HCT116 (cell line): ENCODE measurements at regions not wholly inside any gene's neighbourhood (a gene's known extent, or its start where the extent isn't known, plus 50 kb on each side); places are given as distances from the start of the nearest gene placed in this dataset.

Source experiments
- ATAC-seq: fragments of 200-7000 bp; cut with Tn5 transposase; 2 replicates; pipeline ENCODE4 v1.9.1; 2020; ENCODE audit warnings: mild to moderate bottlenecking, moderate library complexity
- BruUV-seq: library from RNA; stranded (reverse); fragments of 400-500 nt; replicated peaks from 2 replicates; lab custom pipeline; 2021; lab: Mats Ljungman, UMichigan
- CTCF ChIA-PET: fragments of 300-600 bp; sonication (Branson Sonifier 250); formaldehyde crosslinking; loops from one replicate; lab custom pipeline; 2021; ENCODE audit warnings: antibody characterized with exemption; lab: Charles Lee
- POLR2A ChIA-PET: fragments of 300-600, 350-600 bp; sonication (Branson Sonifier 250); formaldehyde crosslinking; loops from one replicate; lab custom pipeline; 2021; ENCODE audit warnings: antibody characterized with exemption; lab: Charles Lee
- RAD21 ChIA-PET, 2 experiments: fragments of 300-600 bp; sonication (Branson Sonifier 250); formaldehyde crosslinking; loops; one replicate each; lab custom pipeline; 2023; ENCODE audit warnings: low total read pairs in 2 of 2; ENCODE audit not compliant: uncharacterized antibody in 2 of 2, unreplicated experiment in 2 of 2, low non-redundant PET in 1 of 2; lab: Charles Lee
- DNase-seq: peaks from one replicate; pipeline ENCODE4 v3.0.0-alpha.2; 2010; ENCODE audit warnings: low read depth, low spot score
- H2AFZ ChIP-seq: fragments of 200-600 bp; shearing (Covaris generic), sonication (generic); 2 replicates; pipeline ENCODE4 v1.6.1; 2017; ENCODE audit warnings: low read depth, mixed run types, mixed read lengths, antibody characterized with exemption, low read length; ENCODE audit not compliant: poor library complexity, severe bottlenecking
- H3K27ac ChIP-seq: 2 replicates; pipeline ENCODE4 v1.5.1; 2012; ENCODE audit warnings: low read depth, low read length
- H3K27me3 ChIP-seq: fragments of 200-600 bp; sonication (generic); 2 replicates; pipeline ENCODE4 v1.6.1; 2016; ENCODE audit warnings: mixed run types, low read length, mixed read lengths; ENCODE audit not compliant: insufficient read depth
- H3K36me3 ChIP-seq, 2 experiments: fragments of 200-500 bp in 1 of 2; fragments of 200-600 bp in 1 of 2; sonication (Bioruptor generic) in 1 of 2; sonication (generic) in 1 of 2; 2 replicates each; pipeline versions ENCODE4 v1.5.1 to v1.6.1; 2014 to 2016; ENCODE audit warnings: low read length in 2 of 2, inconsistent platforms in 1 of 2, mixed read lengths in 1 of 2, mixed run types in 1 of 2; ENCODE audit not compliant: insufficient read depth in 2 of 2, control insufficient read depth in 1 of 2
- H3K4me1 ChIP-seq, 2 experiments: fragments of 200-600 bp in 1 of 2; sonication (generic) in 1 of 2; 2 replicates each; pipeline versions ENCODE4 v1.5.1 to v1.6.1; 2012 to 2017; ENCODE audit warnings: low read length in 2 of 2, inconsistent platforms in 1 of 2, mild to moderate bottlenecking in 1 of 2, mixed read lengths in 1 of 2, mixed run types in 1 of 2, moderate library complexity in 1 of 2; ENCODE audit not compliant: insufficient read depth in 2 of 2, control insufficient read depth in 1 of 2
- H3K4me2 ChIP-seq: fragments of 200-600 bp; sonication (generic); 2 replicates; pipeline ENCODE4 v1.6.1; 2017; ENCODE audit warnings: mixed run types, low read length, mixed read lengths
- H3K4me3 ChIP-seq, 2 experiments: fragments of 200-600 bp in 1 of 2; sonication (generic) in 1 of 2; replicated peaks in 1 of 2; 2 replicates each; pipeline ENCODE4 v1.5.1; 2011 to 2016; ENCODE audit warnings: low read length in 2 of 2, control low read depth in 1 of 2, low read depth in 1 of 2, mild to moderate bottlenecking in 1 of 2, mixed read lengths in 1 of 2, mixed run types in 1 of 2
- H3K79me2 ChIP-seq: fragments of 200-600 bp; sonication (generic); 2 replicates; pipeline ENCODE4 v1.6.1; 2017; ENCODE audit warnings: mild to moderate bottlenecking, mixed run types, low read length, moderate library complexity, mixed read lengths; ENCODE audit not compliant: insufficient read depth
- H3K9ac ChIP-seq: fragments of 200-600 bp; sonication (generic); 2 replicates; pipeline ENCODE4 v1.6.1; 2016; ENCODE audit warnings: low read length, mixed read lengths
- H3K9me2 ChIP-seq: fragments of 200-600 bp; sonication (generic), shearing (Covaris generic); 2 replicates; pipeline ENCODE4 v1.6.1; 2017; ENCODE audit warnings: mixed run types, mild to moderate bottlenecking, moderate library complexity; ENCODE audit not compliant: insufficient read depth
- H3K9me3 ChIP-seq, 2 experiments: fragments of 200-500 bp in 1 of 2; fragments of 200-600 bp in 1 of 2; sonication (Bioruptor generic) in 1 of 2; sonication (generic) in 1 of 2; 2 replicates each; pipeline ENCODE4 v1.6.1; 2014 to 2017; ENCODE audit warnings: low read length in 2 of 2, mixed read lengths in 2 of 2, inconsistent platforms in 1 of 2, low read depth in 1 of 2, mild to moderate bottlenecking in 1 of 2, mixed run types in 1 of 2, moderate library complexity in 1 of 2; ENCODE audit not compliant: control insufficient read depth in 1 of 2, insufficient read depth in 1 of 2
- H4K20me1 ChIP-seq: fragments of 200-600 bp; sonication (generic), shearing (Covaris generic); 2 replicates; pipeline ENCODE4 v1.6.1; 2017; ENCODE audit warnings: mixed run types, mild to moderate bottlenecking, moderate library complexity; ENCODE audit not compliant: insufficient read depth
- CBX3 ChIP-seq: IDR thresholded peaks from 2 replicates; pipeline ENCODE4 v1.6.1; 2012; ENCODE audit warnings: low read depth
- CEBPB ChIP-seq: IDR thresholded peaks from 2 replicates; pipeline ENCODE4 v1.6.1; 2012; ENCODE audit warnings: low read depth
- EZH2phosphoT487 ChIP-seq: fragments of 200-600 bp; IDR thresholded peaks from 2 replicates; pipeline ENCODE4 v1.6.1; 2018; ENCODE audit warnings: antibody characterized with exemption, borderline replicate concordance
- JUND ChIP-seq: IDR thresholded peaks from 2 replicates; pipeline ENCODE4 v1.6.1; 2012
- POLR2A ChIP-seq: IDR thresholded peaks from 2 replicates; pipeline ENCODE4 v1.7.0; 2011; ENCODE audit warnings: borderline replicate concordance; ENCODE audit not compliant: insufficient read depth, insufficient read length; ENCODE audit errors: extremely low read depth
- POLR2AphosphoS5 ChIP-seq: IDR thresholded peaks from 2 replicates; pipeline ENCODE4 v1.6.1; 2011; ENCODE audit warnings: mild to moderate bottlenecking, low read depth, low read length, moderate library complexity
- RAD21 ChIP-seq: IDR thresholded peaks from 2 replicates; pipeline ENCODE4 v1.6.1; 2012; ENCODE audit warnings: low read depth, mild to moderate bottlenecking
- SIN3A ChIP-seq: IDR thresholded peaks from 2 replicates; pipeline ENCODE4 v1.6.1; 2012; ENCODE audit warnings: low read depth
- TCF7L2 ChIP-seq: IDR thresholded peaks from 2 replicates; pipeline ENCODE4 v1.7.0; 2011; ENCODE audit warnings: borderline replicate concordance, inconsistent platforms; ENCODE audit not compliant: insufficient read depth, insufficient read length; ENCODE audit errors: extremely low read depth
- YY1 ChIP-seq: IDR thresholded peaks from 2 replicates; pipeline ENCODE4 v1.6.1; 2011; ENCODE audit warnings: low read length, low read depth, moderate library complexity, mild to moderate bottlenecking; ENCODE audit not compliant: insufficient replicate concordance; ENCODE audit errors: extremely low read depth
- ZFX ChIP-seq: fragments of 450-650 bp; IDR thresholded peaks from 2 replicates; pipeline ENCODE4 v1.6.1; 2017
- ZNF274 ChIP-seq: fragments of 200-500 bp; sonication (Bioruptor generic); IDR thresholded peaks from 2 replicates; pipeline ENCODE4 v1.6.1; 2014; ENCODE audit warnings: mild to moderate bottlenecking, low read depth, low read length, inconsistent platforms
- intact Hi-C: fragments of 100-400 bp; cut with micrococcal nuclease; formaldehyde crosslinking; loops from 2 replicates; pipeline ENCODE4 v1.10.0; 2022
- TF ChIP-seq, protein P1 (sequence below): IDR thresholded peaks from 2 replicates; pipeline ENCODE4 v1.6.1; 2012
- TF ChIP-seq, protein P2 (sequence below), 3 experiments: fragments of 200-600 bp in 1 of 3; sonication (generic) in 1 of 3; IDR thresholded peaks in 2 of 3; conservative IDR thresholded peaks in 1 of 3; 2 replicates each; pipeline ENCODE4 v1.5.1; 2012 to 2017; ENCODE audit warnings: low read depth in 2 of 3, low read length in 2 of 3, antibody characterized with exemption in 1 of 3, borderline replicate concordance in 1 of 3, control low read depth in 1 of 3, mild to moderate bottlenecking in 1 of 3, mixed read lengths in 1 of 3, mixed run types in 1 of 3, moderate library complexity in 1 of 3; ENCODE audit not compliant: insufficient read depth in 1 of 3

DNA sequence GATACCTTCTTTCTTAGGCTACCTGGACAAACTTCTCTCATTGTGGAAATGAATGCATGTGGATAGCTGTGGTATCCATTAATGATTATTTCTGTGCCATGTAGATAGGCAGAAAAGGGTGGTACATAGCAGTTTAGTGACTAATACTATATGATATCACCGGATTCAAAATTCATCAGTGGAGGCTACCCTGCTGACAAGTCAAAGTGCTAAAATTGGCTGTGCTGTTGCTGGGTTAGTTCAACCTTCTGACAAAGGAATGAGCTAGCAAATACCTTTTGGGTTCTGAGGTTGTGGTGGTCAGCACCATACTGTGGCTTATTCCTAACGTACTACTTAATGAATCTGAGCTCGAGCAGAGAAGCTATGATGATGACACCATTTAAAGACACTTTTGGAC is 109.1 kb downstream of the TFAP2B start:
- H3K9me3 ChIP-seq = peaks cover 4 to 10% of the 10 kb centered on the region in 2 experiments; a peak in 2 of 4 replicates
- no peaks in the 10 kb centered on the region for H3K36me3 ChIP-seq
- H3K27me3 ChIP-seq = no peaks in the 10 kb centered on the region
- H3K9ac ChIP-seq = no peak overlapping the region
- TF ChIP-seq SIN3A (no peak), RAD21 (no peak), ZFX (no peak), EZH2phosphoT487 (no peak), ZNF274 (no peak), JUND (no peak), CEBPB (no peak)
- TF ChIP-seq, protein P1, sequence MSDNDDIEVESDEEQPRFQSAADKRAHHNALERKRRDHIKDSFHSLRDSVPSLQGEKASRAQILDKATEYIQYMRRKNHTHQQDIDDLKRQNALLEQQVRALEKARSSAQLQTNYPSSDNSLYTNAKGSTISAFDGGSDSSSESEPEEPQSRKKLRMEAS = no peak
- TF ChIP-seq, protein P2, sequence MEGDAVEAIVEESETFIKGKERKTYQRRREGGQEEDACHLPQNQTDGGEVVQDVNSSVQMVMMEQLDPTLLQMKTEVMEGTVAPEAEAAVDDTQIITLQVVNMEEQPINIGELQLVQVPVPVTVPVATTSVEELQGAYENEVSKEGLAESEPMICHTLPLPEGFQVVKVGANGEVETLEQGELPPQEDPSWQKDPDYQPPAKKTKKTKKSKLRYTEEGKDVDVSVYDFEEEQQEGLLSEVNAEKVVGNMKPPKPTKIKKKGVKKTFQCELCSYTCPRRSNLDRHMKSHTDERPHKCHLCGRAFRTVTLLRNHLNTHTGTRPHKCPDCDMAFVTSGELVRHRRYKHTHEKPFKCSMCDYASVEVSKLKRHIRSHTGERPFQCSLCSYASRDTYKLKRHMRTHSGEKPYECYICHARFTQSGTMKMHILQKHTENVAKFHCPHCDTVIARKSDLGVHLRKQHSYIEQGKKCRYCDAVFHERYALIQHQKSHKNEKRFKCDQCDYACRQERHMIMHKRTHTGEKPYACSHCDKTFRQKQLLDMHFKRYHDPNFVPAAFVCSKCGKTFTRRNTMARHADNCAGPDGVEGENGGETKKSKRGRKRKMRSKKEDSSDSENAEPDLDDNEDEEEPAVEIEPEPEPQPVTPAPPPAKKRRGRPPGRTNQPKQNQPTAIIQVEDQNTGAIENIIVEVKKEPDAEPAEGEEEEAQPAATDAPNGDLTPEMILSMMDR (IDR thresholded peaks at IDR 0.05 in 2 of 3, conservative IDR thresholded peaks at IDR 0.05 in 1 of 3; ENCODE audit: borderline replicate concordance in 1 of 3, insufficient read depth in 1 of 3, low read depth in 2 of 3, low read length in 2 of 3) = no peak
- TF ChIP-seq, all 23 proteins: peak for 0
- ChIA-PET POLR2A (no interaction called here), RAD21 (no interaction called here), CTCF (no interaction called here)
- DNase-seq (no peak), ATAC-seq (no peak)
- H3K79me2 ChIP-seq = no peaks in the 10 kb centered on the region
- no peaks in the 10 kb centered on the region for H3K9me2 ChIP-seq
- H2AFZ ChIP-seq = no peak overlapping the region
- no peak overlapping the region for H3K4me2 ChIP-seq
- no peaks in the 10 kb centered on the region for H3K4me1 ChIP-seq
- intact Hi-C loops = no loop called here
- no TSS peak for BruUV-seq
- H4K20me1 ChIP-seq = no peaks in the 10 kb centered on the region
- no peak overlapping the region for H3K4me3 ChIP-seq
- no peak overlapping the region for H3K27ac ChIP-seq

DNA sequence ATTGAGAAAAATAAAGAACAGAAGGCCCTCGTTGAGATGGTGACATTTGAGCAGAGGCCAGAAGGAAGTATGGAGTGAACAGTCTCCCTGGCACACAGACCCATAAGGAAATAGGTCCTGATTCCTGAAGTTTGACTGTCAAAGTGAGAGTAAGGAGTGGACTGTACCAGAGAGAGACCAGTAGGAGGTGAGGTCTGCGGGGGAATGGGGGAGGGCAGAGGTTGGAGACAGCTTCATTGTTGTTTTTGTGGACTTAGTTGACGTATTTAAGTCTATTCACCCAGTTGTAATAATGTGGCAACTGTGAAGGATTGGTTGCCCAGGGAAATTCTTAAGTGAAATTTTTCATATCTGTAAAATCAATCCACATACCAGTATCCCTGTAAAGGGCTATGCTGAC is 110.7 kb downstream of the TFAP2B start:
- no peaks in the 10 kb centered on the region for H3K79me2 ChIP-seq
- intact Hi-C loops = no loop called here
- peaks cover 0 to 11% of the 10 kb centered on the region in 2 experiments; a peak in 2 of 4 replicates for H3K9me3 ChIP-seq
- CTCF ChIA-PET = no interaction called here
- no peaks in the 10 kb centered on the region for H3K4me1 ChIP-seq
- no peak overlapping the region for H3K9ac ChIP-seq
- no peak for ATAC-seq
- H3K9me2 ChIP-seq = no peaks in the 10 kb centered on the region
- no peak overlapping the region for H3K27ac ChIP-seq
- no peaks in the 10 kb centered on the region for H3K27me3 ChIP-seq
- POLR2A ChIA-PET = no interaction called here
- no peak overlapping the region for H2AFZ ChIP-seq
- RAD21 ChIA-PET = no interaction called here
- no TSS peak for BruUV-seq
- no peak overlapping the region for H3K4me3 ChIP-seq
- no peak for DNase-seq
- TF ChIP-seq ZFX (no peak), POLR2A (no peak), POLR2AphosphoS5 (no peak), YY1 (no peak), TCF7L2 (no peak), EZH2phosphoT487 (no peak), CBX3 (no peak)
- TF ChIP-seq, protein P2 (IDR thresholded peaks at IDR 0.05 in 2 of 3, conservative IDR thresholded peaks at IDR 0.05 in 1 of 3; ENCODE audit: borderline replicate concordance in 1 of 3, insufficient read depth in 1 of 3, low read depth in 2 of 3, low read length in 2 of 3) = no peak
- H4K20me1 ChIP-seq = no peaks in the 10 kb centered on the region
- H3K4me2 ChIP-seq = no peak overlapping the region
- H3K36me3 ChIP-seq = no peaks in the 10 kb centered on the region
